ENCODE measurements at regions not wholly inside any gene's neighbourhood (a gene's known extent, or its start where the extent isn't known, plus 50 kb on each side); places are given as distances from the start of the nearest gene placed in this dataset.

GRCh38 chr7:94289071-94289470 is 105.6 kb upstream of the COL1A2 start:
- ChIA-PET CTCF (interaction anchor here (0.5 to 7.1 kb wide), 57 partner anchors 8 to 1400 kb away, joined by 3 to 74 read pairs (median 4); partner anchors contain the start of genes COL1A2 and SGCE), POLR2A (interaction anchor here (1.0 kb wide), 1 partner anchor 106 kb away, joined by 3 read pairs; no protein-coding TSS in a partner anchor)
- H3K27ac ChIP-seq (ENCODE audit: extremely low read depth, low read depth, low read length) = no peak overlapping the region

GRCh38 chr7:94294471-94295131 is 100.1 kb upstream of the COL1A2 start:
- Histone ChIP-seq H3K36me3 (ENCODE audit: control insufficient read depth in 2 of 2, insufficient read depth in 1 of 2, low read length in 2 of 2) (no peaks in the 10 kb centered on the region), H3K9me3 (ENCODE audit: control insufficient read depth, insufficient read depth, low read depth, low read length) (no peaks in the 10 kb centered on the region), H3K4me3 (ENCODE audit: low read depth, low read length) (no peak overlapping the region), H3K27ac (ENCODE audit: extremely low read depth, low read depth, low read length) (no peak overlapping the region), H3K4me1 (ENCODE audit: control insufficient read depth, insufficient read depth, low read length) (no peaks in the 10 kb centered on the region)
- CTCF ChIA-PET = interaction anchor here (0.6 to 8.4 kb wide), 6 partner anchors 23 to 445 kb away, joined by 3 to 52 read pairs (median 12); partner anchors contain the start of gene COL1A2
- POLR2A ChIA-PET = no interaction called here
- TF ChIP-seq ZNF239 (tag by site-specific recombination; IDR thresholded peaks at IDR 0.05) (no peak), ZNF391 (tag by site-specific recombination; IDR thresholded peaks at IDR 0.05; ENCODE audit: borderline replicate concordance, low read depth) (no peak), ZNF621 (tag by site-specific recombination; IDR thresholded peaks at IDR 0.05) (no peak), ZIC2 (tag by site-specific recombination; IDR thresholded peaks at IDR 0.05) (no peak), GLIS1 (tag by site-specific recombination; IDR thresholded peaks at IDR 0.05) (no peak), PRDM4 (tag by site-specific recombination; IDR thresholded peaks at IDR 0.05) (no peak), ZNF266 (tag by site-specific recombination; IDR thresholded peaks at IDR 0.05; ENCODE audit: low read depth) (no peak), ZNF549 (tag by site-specific recombination; IDR thresholded peaks at IDR 0.05) (no peak), ZNF704 (tag by site-specific recombination; IDR thresholded peaks at IDR 0.05) (no peak), IKZF3 (tag by site-specific recombination; IDR thresholded peaks at IDR 0.05) (no peak), ZNF350 (tag by site-specific recombination; IDR thresholded peaks at IDR 0.05) (no peak), ZNF585B (tag by site-specific recombination; IDR thresholded peaks at IDR 0.05) (no peak)

More at GRCh38 chr7:94289071-94289470, 105.6 kb upstream of the COL1A2 start:
- TF ChIP-seq ZNF660 (tag by site-specific recombination; IDR thresholded peaks at IDR 0.05) = peak; percentile 63; the same call in 1 of the 2 replicates
- no peak for TF ChIP-seq HIC1 (tag by site-specific recombination; IDR thresholded peaks at IDR 0.05)
- peak; percentile 96 for TF ChIP-seq ZNF654 (tag by site-specific recombination; IDR thresholded peaks at IDR 0.05; ENCODE audit: low read depth)
- TF ChIP-seq ZNF239 (tag by site-specific recombination; IDR thresholded peaks at IDR 0.05) = no peak
- TF ChIP-seq ZNF18 (tag by site-specific recombination; IDR thresholded peaks at IDR 0.05) = peak; percentile 71; the same call in 1 of the 2 replicates
- no peak for TF ChIP-seq ZBTB21 (tag by site-specific recombination; IDR thresholded peaks at IDR 0.05)
- peak; percentile 78 for TF ChIP-seq CTCF (tag by site-specific recombination; IDR thresholded peaks at IDR 0.05)
- no peak for TF ChIP-seq ZNF580 (tag by site-specific recombination; IDR thresholded peaks at IDR 0.05)
- Histone ChIP-seq H3K36me3 (ENCODE audit: control insufficient read depth in 2 of 2, insufficient read depth in 1 of 2, low read length in 2 of 2) (no peaks in the 10 kb centered on the region), H3K4me3 (ENCODE audit: low read depth, low read length) (no peak overlapping the region), H3K4me1 (ENCODE audit: control insufficient read depth, insufficient read depth, low read length) (no peaks in the 10 kb centered on the region), H3K9me3 (ENCODE audit: control insufficient read depth, insufficient read depth, low read depth, low read length) (no peaks in the 10 kb centered on the region)
